Bronchial epithelial cell (primary cell): ENCODE measurements at regions not wholly inside any gene's neighbourhood (a gene's known extent, or its start where the extent isn't known, plus 50 kb on each side); places are given as distances from the start of the nearest gene placed in this dataset.

Source experiments
- DNase-seq: peaks from one replicate; pipeline ENCODE4 v3.0.0-alpha.2; 2010; ENCODE audit warnings: low read depth
- FAIRE-seq: peaks from 2 replicates; lab custom pipeline; 2011; peaks lifted over from hg19 to GRCh38; lab: Jason Lieb, UNC
- H3K27me3 ChIP-seq: 2 replicates; pipeline ENCODE4 v1.5.1; 2011; ENCODE audit warnings: low read length; ENCODE audit not compliant: control insufficient read depth, insufficient read depth
- H3K36me3 ChIP-seq: 2 replicates; pipeline ENCODE4 v1.5.1; 2011; ENCODE audit warnings: low read length; ENCODE audit not compliant: control insufficient read depth, insufficient read depth
- H3K4me3 ChIP-seq: 2 replicates; pipeline ENCODE4 v1.5.1; 2011; ENCODE audit warnings: mild to moderate bottlenecking, low read depth, low read length, control low read depth
- CTCF ChIP-seq: IDR thresholded peaks from 2 replicates; pipeline ENCODE4 v1.5.1; 2011; ENCODE audit warnings: mild to moderate bottlenecking, moderate library complexity, low read length, control low read depth, inconsistent platforms; ENCODE audit not compliant: insufficient read depth, severe bottlenecking

GRCh38 chr11:69232821-69233743, 60.9 kb upstream of the MYEOV start:
- no peak overlapping the region for H3K4me3 ChIP-seq
- peak; percentile 32 for FAIRE-seq
- H3K36me3 ChIP-seq: no peaks in the 10 kb centered on the region
- TF ChIP-seq CTCF: no peak
- DNase-seq: no peak
- no peaks in the 10 kb centered on the region for H3K27me3 ChIP-seq

GRCh38 chr11:69233744-69234570, 60.0 kb upstream of the MYEOV start:
- FAIRE-seq (no peak), DNase-seq (no peak)
- no peak for TF ChIP-seq CTCF
- H3K36me3 ChIP-seq: no peaks in the 10 kb centered on the region
- no peaks in the 10 kb centered on the region for H3K27me3 ChIP-seq
- H3K4me3 ChIP-seq: no peak overlapping the region

- Histone ChIP-seq H3K36me3 (no peaks in the 10 kb centered on the region), H3K4me3 (no peak overlapping the region), H3K27me3 (no peaks in the 10 kb centered on the region)
- DNase-seq (no peak), FAIRE-seq (no peak)
- no peak for TF ChIP-seq CTCF
Observed at GRCh38 chr11:69234740-69235710, 58.9 kb upstream of the MYEOV start.

GRCh38 chr11:69238573-69239351, 55.2 kb upstream of the MYEOV start:
- TF ChIP-seq CTCF: no peak

GRCh38 chr11:69239641-69240040, 54.3 kb upstream of the MYEOV start:
- Histone ChIP-seq H3K27me3 (no peaks in the 10 kb centered on the region), H3K4me3 (no peak overlapping the region), H3K36me3 (no peaks in the 10 kb centered on the region)
- no peak for TF ChIP-seq CTCF
- no peak for FAIRE-seq
- no peak for DNase-seq

More at GRCh38 chr11:69238573-69239351, 55.2 kb upstream of the MYEOV start:
- Histone ChIP-seq H3K36me3 (no peaks in the 10 kb centered on the region), H3K27me3 (no peaks in the 10 kb centered on the region), H3K4me3 (no peak overlapping the region)
- DNase-seq: no peak
- no peak for FAIRE-seq
